GM19372 (cell line): ENCODE measurements at regions not wholly inside any gene's neighbourhood (a gene's known extent, or its start where the extent isn't known, plus 50 kb on each side); places are given as distances from the start of the nearest gene placed in this dataset.
"Not testable (repeated sequence)": the region's sequence is repeated elsewhere in the genome, so short reads cannot be mapped to it uniquely, and the experiment has no call there.

Experiments used
- ATAC-seq: cut with Tn5 transposase; IDR thresholded peaks from one replicate; pipeline ENCODE4 v1.9.1; 2021; ENCODE audit warnings: mild to moderate bottlenecking, low read depth, moderate library complexity; ENCODE audit not compliant: unreplicated experiment

DNA sequence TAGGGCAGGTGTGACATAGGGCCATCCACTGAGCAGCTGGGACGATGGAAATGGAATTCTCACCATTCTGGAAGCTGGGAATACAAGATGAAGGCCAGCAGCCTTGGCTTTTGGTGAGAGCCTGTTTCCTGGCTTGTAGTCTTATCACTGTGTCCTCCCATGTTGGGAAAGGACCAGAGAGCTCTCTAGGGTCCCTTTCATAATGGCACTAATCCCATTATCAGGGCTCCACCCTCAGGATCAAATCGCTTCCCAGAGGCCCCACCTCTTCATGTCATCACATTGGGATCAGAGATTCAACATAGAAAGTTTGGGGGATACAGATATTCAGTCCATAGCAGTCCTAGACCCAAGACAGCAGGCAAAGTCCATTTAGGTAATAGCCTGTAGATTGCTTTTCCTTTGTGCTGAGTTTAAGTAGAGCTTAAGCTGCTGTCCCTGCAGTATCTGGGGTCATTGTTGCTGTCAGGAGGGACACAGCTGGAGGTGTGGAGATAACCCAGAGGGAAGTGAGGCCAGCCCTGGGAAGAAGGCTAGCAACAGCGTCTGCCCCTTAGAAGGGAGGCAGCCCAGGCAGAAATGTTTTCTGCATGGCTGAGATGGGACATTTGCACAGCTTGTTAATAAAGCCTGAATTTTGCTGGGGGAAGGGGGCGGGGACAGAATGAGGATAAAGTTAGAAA is 136.5 kb upstream of the GPR12 start:
- no peak for ATAC-seq

DNA sequence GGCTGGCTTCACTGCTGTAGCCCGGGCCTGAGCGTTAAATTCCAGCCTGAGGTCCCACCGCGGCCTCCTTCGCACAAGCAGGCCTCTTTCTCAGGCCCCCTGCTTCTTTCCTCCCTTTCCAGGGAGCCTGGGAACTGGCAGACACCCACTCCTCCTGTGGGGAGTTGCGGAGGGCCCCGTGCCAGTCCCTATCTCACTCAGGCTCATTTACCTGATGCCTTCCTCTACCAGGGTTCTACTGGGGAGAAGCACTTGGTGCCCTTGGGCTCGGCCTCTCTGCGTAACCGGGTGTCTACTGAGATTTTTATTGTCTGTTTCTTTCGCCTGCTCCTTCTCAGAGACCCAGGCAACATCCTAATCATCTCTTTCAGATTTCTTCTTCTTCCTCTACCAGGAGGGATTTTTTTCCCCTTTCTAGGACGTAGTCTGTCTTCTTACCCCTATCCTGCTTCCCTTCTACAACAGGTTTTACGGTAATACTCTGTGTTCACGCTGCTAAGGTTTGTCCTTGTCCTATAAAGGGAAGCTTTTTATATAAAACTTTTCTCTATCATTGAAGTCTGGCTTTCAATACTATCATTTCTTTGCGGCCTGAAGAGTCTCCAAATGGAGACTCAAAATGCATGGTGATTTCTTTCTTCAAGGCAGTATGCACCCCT is 135.4 kb upstream of the GPR12 start:
- no peak for ATAC-seq

GRCh38 chr13:26895081-26895807 is 134.7 kb upstream of the GPR12 start:
- no peak for ATAC-seq

DNA sequence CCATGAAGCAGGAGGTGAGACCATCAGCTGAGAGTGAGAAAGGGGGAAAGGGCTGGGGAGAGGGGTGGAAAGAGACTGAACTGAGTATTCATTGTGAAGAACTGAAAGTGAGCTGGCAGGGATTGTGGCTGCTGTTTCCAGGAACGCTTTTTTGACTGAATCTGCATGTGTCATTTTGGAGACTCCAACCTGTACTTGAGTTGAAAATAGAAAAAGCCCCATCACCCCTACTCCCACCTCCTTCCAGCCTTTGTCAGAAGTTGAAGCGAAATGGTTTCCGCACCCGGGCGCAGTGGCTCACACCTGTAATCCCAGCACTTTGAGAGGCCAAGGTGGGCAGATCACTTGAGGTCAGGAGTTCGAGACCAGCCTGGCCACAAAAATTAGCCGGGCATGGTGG is 128.0 kb upstream of the GPR12 start:
- ATAC-seq, result no peak

DNA sequence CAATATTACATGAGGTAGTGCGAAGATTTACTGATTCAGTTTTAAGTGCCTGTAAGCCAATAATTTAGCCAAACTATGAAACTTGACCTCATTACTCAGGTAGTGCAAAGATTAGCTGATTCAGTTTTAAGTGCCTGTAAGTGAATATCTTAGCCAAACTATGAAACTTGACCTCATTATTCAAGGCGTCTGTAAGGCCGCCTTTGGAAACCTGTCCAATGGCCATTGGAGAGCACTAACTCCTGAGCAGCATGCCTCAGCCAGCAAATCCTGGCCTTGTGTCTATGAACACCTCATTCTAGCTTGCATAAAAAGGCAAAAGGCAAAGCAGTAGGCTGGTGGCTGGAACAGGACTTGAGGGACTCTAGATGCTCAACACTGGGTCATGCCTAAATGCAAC is 127.0 kb upstream of the GPR12 start:
- ATAC-seq, result no peak

GRCh38 chr13:26883613-26884257 is 123.1 kb upstream of the GPR12 start:
- no peak for ATAC-seq

GRCh38 chr13:26882731-26883130 is 122.1 kb upstream of the GPR12 start:
- no peak for ATAC-seq

GRCh38 chr13:26881154-26881553 is 120.6 kb upstream of the GPR12 start:
- no peak for ATAC-seq

GRCh38 chr13:26880735-26881134 is 120.1 kb upstream of the GPR12 start:
- no peak for ATAC-seq

- no peak for ATAC-seq
Measured at GRCh38 chr13:26878438-26878837, 117.9 kb upstream of the GPR12 start.

GRCh38 chr13:26873386-26873698 is 112.8 kb upstream of the GPR12 start:
- ATAC-seq, result no peak

GRCh38 chr13:26872525-26873385 is 112.2 kb upstream of the GPR12 start:
- ATAC-seq, result no peak

DNA sequence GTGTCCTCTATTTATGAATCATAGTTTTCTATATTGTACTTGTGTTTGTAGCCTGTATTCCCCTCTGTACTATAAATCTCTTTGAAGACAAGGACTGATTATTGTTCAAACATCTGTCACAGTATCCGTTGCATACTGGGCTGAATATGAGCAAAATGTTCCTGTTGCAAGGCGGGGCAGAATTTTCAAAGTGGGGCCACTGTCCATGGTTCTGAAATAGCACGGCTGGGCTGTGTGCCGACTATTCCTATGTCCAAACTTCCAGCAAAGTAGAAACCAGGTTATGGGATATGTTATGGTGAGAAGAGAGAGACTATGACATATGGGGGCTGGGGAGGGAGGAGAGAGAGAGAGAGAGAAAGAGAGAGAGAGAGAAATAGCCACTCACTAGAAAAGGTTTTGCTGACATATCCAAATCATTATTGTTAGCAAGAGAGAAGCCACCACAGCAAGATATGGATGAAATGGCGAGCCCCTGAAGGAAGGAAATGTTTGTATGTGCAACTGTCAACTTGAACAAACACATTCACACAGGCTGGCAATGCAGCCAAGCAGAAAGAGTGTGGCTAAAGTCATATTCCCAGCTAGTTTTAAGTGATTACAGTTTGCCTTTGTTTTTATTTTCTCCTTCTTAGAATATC is 107.0 kb upstream of the GPR12 start:
- no peak for ATAC-seq

DNA sequence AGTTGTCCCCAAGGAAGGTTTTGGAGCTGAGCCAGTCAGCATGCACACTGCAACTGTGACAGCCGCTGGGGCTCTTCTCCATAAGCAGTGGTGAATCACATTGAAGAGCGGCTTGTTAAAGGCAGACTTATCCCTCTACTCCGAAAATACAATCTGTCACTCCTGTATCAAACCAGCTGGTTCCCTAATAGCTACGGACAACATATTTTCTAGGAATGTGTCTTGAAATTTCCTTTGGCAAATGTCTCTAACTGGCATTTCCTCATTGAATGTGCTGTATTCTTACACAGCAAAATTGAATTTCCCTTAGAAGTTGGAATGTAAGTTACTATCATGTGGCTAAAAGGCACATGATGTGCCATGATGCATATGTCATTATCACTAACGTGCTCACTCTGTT is 104.0 kb upstream of the GPR12 start:
- no peak for ATAC-seq

DNA sequence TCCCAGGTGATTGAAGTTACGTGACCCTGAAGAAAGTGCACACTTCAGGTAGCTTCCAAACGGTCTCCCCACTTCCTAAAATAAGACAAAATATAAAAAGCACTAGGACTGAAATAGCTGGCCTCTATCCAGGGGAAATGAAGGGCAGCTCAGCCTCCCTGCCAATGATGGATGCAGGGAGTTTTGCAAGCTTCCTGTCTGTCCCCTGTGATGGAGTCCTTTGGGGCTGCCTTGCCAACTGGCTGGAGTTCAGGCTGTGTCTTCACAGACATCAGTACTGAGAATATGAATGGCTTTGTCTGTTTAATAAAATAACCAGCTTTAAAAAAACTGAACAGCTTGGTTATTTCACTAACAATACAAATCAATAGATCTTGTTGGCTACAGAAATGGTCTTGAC is 101.4 kb upstream of the GPR12 start:
- no peak for ATAC-seq

GRCh38 chr13:26855921-26856320 is 95.3 kb upstream of the GPR12 start:
- no peak for ATAC-seq

DNA sequence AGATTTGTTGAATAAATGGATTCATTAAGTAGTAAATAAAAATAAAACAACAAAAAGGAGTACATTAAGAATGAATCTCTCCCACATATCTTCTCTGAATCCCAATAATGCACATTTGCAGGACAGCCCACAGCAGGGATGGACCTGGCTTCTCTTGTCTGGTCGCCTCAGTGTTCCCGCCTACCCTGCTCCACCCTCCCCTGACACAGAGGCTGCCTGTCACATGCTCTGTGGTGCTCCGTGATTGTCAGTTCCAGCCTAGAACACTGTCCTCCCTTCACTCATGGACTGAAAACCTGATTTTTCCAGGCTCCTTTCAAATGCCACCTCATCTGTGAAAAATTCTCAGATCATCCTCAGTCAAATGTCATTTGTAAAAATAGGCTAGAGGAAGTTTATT is 94.5 kb upstream of the GPR12 start:
- no peak for ATAC-seq

DNA sequence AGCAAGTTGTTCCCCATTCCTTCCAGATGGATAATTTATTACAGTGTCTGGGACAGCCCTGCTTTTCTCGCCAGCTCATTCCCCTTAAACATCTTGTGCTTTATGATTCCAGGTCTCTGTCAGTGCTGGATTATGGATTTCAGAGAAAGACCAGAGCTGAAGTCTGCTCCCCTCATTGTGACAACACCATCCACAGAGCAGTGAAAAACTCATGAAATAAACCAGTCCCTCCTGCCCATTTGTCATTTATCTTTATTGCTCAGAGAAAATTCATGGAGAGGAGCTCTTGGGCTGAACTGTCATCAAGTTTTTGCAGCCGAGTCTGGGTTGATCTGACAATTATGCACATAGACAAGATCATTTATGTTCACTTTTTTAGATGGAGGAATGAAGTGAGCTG is 92.7 kb upstream of the GPR12 start:
- no peak for ATAC-seq

GRCh38 chr13:26847281-26847680 is 86.7 kb upstream of the GPR12 start:
- no peak for ATAC-seq

- not testable (repeated sequence) for ATAC-seq
Measured at GRCh38 chr13:26845063-26845462, 84.5 kb upstream of the GPR12 start.
